ENCODE measurements at regions not wholly inside any gene's neighbourhood (a gene's known extent, or its start where the extent isn't known, plus 50 kb on each side); places are given as distances from the start of the nearest gene placed in this dataset.
"Not testable (repeated sequence)": the region's sequence is repeated elsewhere in the genome, so short reads cannot be mapped to it uniquely, and the experiment has no call there.

- no peak for DNase-seq (ENCODE audit: low spot score)
Observed at GRCh38 chr3:28139967-28140634, 101.3 kb upstream of the CMC1 start.

GRCh38 chr3:28140664-28141063 lies 100.8 kb upstream of the CMC1 start:
- DNase-seq (ENCODE audit: low spot score): no peak

GRCh38 chr3:28149960-28150359 lies 91.5 kb upstream of the CMC1 start:
- no peak for DNase-seq (ENCODE audit: low spot score)

DNA sequence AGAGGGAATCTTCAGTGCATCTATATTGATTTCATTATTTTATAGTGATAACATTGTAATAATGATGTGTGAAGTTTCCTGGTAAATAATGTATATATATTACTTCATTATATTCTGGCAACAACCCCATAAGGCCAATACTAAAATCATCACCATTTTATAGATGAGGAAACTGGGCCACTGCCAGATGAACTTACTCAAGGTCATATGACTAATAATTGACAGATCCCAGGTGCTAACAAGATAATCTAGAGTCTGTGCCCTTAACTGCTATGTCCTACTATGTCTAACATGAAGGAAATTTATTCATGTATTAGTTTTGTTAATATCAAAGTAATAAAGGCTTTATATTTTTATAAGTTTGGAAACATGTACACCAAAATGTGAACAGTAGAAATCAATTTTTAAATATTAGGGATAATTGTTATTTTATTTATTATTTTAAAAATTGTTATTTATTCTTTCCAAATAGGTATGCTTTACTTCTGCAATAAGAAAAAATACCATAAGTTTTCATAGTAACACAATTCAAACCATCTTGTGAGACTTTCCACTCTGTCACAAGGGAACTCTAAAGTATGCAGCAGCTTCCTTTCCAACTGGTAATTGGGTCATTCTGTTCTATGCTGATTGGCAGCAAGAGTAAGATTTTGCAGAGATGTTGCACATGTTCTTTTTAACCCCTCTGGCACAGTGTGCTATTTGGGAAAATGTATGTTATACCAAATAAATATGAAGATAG lies 90.8 kb upstream of the CMC1 start:
- no peak for DNase-seq (ENCODE audit: low spot score)

GRCh38 chr3:28151207-28151550 lies 90.2 kb upstream of the CMC1 start:
- DNase-seq (ENCODE audit: low spot score): no peak

DNA sequence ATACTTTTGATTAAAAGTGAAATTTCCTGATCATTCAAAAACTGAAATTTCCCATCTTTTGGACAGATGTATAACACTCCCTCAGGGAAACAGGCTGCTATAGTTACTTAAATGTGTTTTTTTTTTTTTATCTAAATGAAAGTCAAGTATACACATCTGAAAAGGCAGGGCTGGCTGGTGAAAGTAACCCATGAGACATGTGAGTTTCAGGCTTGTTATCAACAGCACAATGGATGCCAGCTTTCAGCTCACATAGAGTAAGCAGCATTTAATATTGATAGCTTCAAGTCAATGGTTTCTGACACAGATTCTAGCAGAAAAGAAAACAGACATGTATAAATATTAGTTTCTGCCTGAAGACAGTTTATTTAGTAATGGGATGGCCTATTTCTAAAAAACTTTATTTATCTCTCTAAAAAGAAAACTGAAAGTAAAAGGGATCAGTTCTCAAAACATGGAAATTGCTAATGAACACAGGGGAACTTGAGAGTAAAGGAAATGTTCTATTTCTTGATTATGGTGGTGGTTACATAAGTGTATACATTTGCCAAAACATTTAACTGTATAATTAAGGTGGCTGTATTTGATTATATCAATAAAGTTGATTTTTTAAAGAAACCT lies 89.7 kb upstream of the CMC1 start:
- no peak for DNase-seq (ENCODE audit: low spot score)

- no peak for DNase-seq (ENCODE audit: low spot score)
Observed at GRCh38 chr3:28155631-28156030, 85.8 kb upstream of the CMC1 start.

GRCh38 chr3:28156599-28156998 lies 84.8 kb upstream of the CMC1 start:
- not testable (repeated sequence) for DNase-seq (ENCODE audit: low spot score)

DNA sequence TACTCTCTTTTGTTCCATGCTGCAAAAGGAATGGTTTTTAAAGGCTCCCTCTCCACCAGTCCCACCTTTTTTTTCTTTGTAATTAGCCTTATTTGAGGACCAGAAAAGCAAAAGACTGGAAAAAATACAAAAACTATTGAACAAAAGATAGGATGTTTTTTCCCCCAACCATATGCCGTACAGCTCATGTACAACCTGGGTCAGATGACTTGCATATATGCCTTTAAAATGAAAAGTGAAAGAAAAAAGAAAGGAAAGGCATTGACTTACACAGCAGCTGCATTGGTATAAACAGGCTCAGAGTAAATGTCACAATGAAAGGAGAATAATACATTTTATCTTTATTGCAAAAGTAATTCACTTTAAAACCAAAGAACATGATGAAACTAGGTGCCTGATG lies 69.5 kb upstream of the CMC1 start:
- no peak for DNase-seq (ENCODE audit: low spot score)

- no peak for DNase-seq (ENCODE audit: low spot score)
Observed at GRCh38 chr3:28172748-28173147, 68.7 kb upstream of the CMC1 start.

DNA sequence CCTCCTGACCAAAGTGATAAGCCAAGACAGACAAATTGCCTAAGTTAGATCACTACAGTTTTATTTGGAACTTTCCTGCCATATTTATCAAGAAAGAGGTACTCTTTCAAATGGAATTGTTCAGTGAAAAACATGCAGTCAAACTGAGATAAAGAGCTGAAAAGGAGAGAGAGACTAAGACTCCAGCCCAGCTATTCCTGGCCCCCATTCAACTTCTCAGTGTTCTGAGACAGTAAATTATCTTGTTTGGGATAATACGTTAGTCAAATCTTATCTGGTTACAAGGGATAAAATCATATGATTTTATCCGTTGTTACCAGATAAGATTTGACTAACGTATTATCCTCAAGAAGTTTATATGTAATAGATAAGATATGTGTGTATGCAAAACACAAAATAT lies 67.6 kb upstream of the CMC1 start:
- DNase-seq (ENCODE audit: low spot score): no peak

DNA sequence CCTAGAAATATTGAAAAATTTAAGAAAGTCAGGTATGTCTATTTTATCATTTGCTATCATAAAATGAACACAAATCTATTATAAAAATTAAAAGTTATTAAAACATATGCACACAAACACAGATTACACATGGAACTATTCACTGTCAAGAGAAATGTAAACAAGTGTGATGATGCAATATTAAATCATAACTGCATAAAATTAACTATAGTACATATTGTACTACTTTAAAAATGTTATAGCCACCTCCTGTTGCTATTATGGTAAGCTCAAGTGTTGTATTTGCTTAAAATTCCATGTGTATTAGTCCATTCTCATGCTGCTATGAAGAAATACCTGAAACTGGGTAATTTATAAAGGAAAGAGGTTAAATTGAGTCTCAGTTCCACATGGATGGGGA lies 54.7 kb upstream of the CMC1 start:
- DNase-seq (ENCODE audit: low spot score): no peak

DNA sequence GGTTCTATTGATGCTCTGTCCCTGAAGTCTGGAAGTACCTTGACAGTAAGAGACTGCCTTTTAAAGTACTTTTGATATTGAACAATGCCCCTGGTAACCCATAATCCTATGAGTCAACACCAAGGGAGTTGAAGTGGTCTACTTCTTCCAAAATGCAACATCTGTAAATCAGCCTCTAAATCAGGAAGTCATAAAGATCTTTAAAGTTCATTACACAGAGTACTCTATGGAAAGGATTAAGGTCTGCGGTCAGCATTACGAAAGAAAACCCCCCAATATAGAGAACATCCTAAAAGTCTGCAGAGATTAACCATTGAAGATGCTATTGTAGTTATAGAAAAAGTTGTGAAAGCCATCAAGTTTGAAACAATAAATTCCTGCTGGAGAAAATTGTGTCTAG lies 52.7 kb upstream of the CMC1 start:
- no peak for DNase-seq (ENCODE audit: low spot score)

DNA sequence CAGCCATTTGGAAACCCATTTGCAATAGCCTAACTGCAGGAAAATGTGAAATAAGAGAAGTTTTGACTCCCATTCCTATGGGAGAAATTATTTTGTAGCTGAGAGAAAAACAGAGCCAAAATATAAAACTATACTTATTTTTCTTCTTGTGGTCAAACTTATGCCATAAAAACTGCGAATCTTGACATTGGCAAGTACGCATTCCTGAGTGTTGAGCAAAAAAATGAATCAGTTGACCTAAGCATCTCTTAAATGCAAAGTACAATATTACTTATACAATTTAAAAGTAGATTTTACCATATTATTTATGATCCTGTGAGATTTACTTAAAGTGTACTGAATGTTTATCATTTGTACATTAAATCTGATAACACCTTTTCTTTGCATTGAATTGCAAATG lies 50.1 kb upstream of the CMC1 start:
- no peak for DNase-seq (ENCODE audit: low spot score)
